NCI-H524 (cell line): ENCODE measurements at regions not wholly inside any gene's neighbourhood (a gene's known extent, or its start where the extent isn't known, plus 50 kb on each side); places are given as distances from the start of the nearest gene placed in this dataset.
A peak's percentile ranks its signal among the peaks of the same experiment; 100 is the strongest.

Source experiments
- DNase-seq, 2 experiments: peaks; one replicate each; lab custom pipeline; 2025; lab: John Stamatoyannopoulos, UW

DNA sequence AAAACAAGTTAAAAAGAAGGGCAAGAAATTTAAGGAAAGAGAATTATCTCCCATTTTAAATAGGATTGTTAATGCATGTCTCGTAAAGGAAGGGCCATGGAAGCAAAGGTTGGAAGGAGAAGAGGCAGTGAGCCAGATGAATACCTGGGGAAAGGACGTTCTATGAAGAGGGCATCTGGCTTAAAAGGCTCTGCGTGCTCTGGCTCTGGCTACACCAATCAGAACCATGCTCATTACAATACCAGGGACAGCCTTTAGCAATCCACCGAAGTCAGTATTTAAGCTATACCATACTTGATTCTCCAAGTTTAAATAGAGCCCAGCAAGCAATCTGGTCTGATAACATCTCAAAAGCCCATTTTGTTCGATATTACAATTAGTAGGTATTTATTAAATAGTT lies 58.5 kb upstream of the C1orf87 start:
- DNase-seq = no peak

DNA sequence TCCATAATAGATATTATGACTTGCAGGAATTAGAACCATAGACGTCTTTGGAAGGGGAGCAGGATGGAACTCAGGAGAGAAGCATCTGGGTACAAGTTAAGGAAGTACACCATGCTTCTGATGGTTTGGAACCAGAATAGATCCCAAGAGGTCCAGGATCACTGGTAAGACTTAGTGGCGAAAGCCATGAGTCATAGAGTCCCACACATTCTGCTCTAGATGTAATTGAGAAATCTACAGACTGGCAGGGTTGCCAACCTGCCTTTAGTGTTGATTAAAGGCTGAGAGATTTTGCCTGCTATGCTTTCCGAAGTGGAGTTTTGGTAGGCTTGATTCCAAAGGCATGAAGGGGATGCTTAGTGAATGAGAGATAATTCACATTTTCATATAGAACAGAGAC lies 57.1 kb upstream of the C1orf87 start:
- DNase-seq = no peak

DNA sequence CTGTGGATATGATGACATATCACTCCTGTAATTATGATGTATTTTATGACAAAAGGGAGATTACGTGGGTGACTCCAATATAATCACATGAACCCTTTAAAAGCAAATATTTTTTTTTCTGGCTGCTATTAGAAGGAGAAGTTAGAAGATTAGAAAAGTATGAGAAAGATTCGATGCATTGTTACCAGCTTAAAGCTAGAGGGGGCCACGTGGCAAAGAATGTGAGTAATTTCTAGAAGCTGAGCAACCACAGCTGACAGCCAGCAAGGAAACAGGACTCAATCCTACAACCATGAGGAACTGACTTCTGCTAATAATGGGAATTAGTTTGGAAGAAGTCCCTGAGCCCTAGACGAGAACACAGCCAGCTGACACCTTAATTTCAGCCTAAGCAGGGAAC lies 56.3 kb upstream of the C1orf87 start:
- peak in 1 of 2 experiments; percentile 26 for DNase-seq

DNA sequence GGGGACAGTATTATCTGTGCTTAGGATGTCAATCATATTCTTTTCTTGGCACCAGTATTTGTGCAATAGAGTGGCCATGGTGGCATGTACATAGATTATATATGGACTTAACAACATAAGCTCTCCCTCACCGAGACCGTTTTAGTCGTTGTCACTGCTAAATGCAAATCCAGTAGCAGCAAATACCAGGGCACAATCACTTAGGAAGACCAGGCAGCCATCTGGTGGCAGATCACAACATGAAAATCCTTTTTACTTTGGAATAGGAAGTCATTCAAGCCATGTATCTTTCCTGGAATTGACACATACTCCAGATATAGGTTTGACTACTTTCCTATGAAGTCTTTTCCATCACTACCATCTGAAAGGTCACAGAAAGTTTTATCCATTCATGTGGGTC lies 53.2 kb upstream of the C1orf87 start:
- DNase-seq = peak; percentile 44 to 73
